HEK293T (cell line): ENCODE measurements at regions not wholly inside any gene's neighbourhood (a gene's known extent, or its start where the extent isn't known, plus 50 kb on each side); places are given as distances from the start of the nearest gene placed in this dataset.

Experiments used
- CTCF ChIA-PET: fragments of 350-600 bp; formaldehyde crosslinking; extraction: SDS; loops from one replicate; lab custom pipeline; 2021; ENCODE audit warnings: antibody characterized with exemption, inconsistent platforms; lab: Yijun Ruan, JAX
- POLR2A ChIA-PET: fragments of 350-600 bp; formaldehyde crosslinking; extraction: SDS; loops from one replicate; lab custom pipeline; 2020; ENCODE audit warnings: antibody characterized with exemption, inconsistent platforms; lab: Yijun Ruan, JAX
- DNase-seq: peaks from one replicate; pipeline ENCODE4 v3.0.0; 2012; ENCODE audit warnings: mixed read lengths; ENCODE audit errors: extremely low spot score
- ARNT ChIP-seq: fragments of 450-650 bp; IDR thresholded peaks from 2 replicates; pipeline ENCODE4 v1.6.1; 2017; ENCODE audit warnings: mild to moderate bottlenecking
- BHLHE40 ChIP-seq: fragments of 450-650 bp; IDR thresholded peaks from 2 replicates; pipeline ENCODE4 v1.6.1; 2016; ENCODE audit warnings: mild to moderate bottlenecking, moderate library complexity, borderline replicate concordance
- CTBP1 ChIP-seq: fragments of 450-650 bp; IDR thresholded peaks from 2 replicates; pipeline ENCODE4 v1.6.1; 2016; ENCODE audit warnings: borderline replicate concordance
- ELF4 ChIP-seq: fragments of 450-650 bp; IDR thresholded peaks from 2 replicates; pipeline ENCODE4 v1.6.1; 2017; ENCODE audit warnings: antibody characterized with exemption
- FOXA1 ChIP-seq: fragments of 450-650 bp; IDR thresholded peaks from 2 replicates; pipeline ENCODE4 v1.6.1; 2016; ENCODE audit warnings: mild to moderate bottlenecking
- FOXK2 ChIP-seq: fragments of 450-650 bp; IDR thresholded peaks from 2 replicates; pipeline ENCODE4 v1.6.1; 2016; ENCODE audit warnings: mild to moderate bottlenecking
- FOXM1 ChIP-seq: fragments of 450-650 bp; IDR thresholded peaks from 2 replicates; pipeline ENCODE4 v1.6.1; 2017; ENCODE audit warnings: mild to moderate bottlenecking, borderline replicate concordance
- HDGF ChIP-seq: fragments of 450-650 bp; IDR thresholded peaks from 2 replicates; pipeline ENCODE4 v1.6.1; 2017; ENCODE audit warnings: antibody characterized with exemption, borderline replicate concordance
- L3MBTL2 ChIP-seq: fragments of 450-650 bp; conservative IDR thresholded peaks from 2 replicates; pipeline ENCODE4 v1.6.1; 2016; ENCODE audit warnings: mild to moderate bottlenecking
- LEF1 ChIP-seq: fragments of 450-650 bp; IDR thresholded peaks from 2 replicates; pipeline ENCODE4 v1.6.1; 2017; ENCODE audit warnings: mild to moderate bottlenecking, borderline replicate concordance
- NFRKB ChIP-seq: fragments of 450-650 bp; IDR thresholded peaks from 2 replicates; pipeline ENCODE4 v1.6.1; 2016; ENCODE audit warnings: mild to moderate bottlenecking, moderate library complexity
- SP1 ChIP-seq: fragments of 450-650 bp; IDR thresholded peaks from 2 replicates; pipeline ENCODE4 v1.6.1; 2017
- SUZ12 ChIP-seq: fragments of 450-650 bp; IDR thresholded peaks from 2 replicates; pipeline ENCODE4 v1.6.1; 2016; ENCODE audit warnings: mild to moderate bottlenecking
- TARDBP ChIP-seq: fragments of 450-650 bp; IDR thresholded peaks from 2 replicates; pipeline ENCODE4 v1.6.1; 2016
- ZNF384 ChIP-seq: fragments of 450-650 bp; IDR thresholded peaks from 2 replicates; pipeline ENCODE4 v1.6.1; 2016
- TF ChIP-seq, protein P1 (sequence below): fragments of 450-650 bp; IDR thresholded peaks from 2 replicates; pipeline ENCODE4 v1.6.1; 2016

DNA sequence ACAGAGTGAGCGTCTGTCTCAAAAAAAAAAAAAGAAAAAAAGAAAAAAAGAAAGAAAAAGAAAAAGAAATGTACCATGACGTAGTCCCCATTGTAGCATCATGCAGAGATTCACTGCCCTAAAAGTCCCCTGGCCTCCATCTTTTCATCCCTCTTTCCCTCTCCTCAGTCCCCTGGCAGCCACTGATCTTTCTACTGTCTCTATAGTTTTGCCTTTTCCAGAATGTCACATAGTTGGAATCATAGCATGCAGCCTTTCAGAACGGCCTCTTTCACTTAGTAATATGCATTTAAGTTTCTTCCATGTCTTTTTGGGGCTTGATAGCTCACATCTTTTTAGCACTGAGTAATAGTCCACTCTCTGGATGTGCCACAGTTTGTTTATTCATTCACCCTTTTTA, 60.5 kb upstream of the NCOR2 start:
- ChIA-PET POLR2A (interaction anchor here (1.0 kb wide), 1 partner anchor 32 kb away, joined by 4 read pairs; no protein-coding TSS in a partner anchor), CTCF (interaction anchor here (0.6 kb wide), 1 partner anchor 14 kb away, joined by 3 read pairs; no protein-coding TSS in a partner anchor)

DNA sequence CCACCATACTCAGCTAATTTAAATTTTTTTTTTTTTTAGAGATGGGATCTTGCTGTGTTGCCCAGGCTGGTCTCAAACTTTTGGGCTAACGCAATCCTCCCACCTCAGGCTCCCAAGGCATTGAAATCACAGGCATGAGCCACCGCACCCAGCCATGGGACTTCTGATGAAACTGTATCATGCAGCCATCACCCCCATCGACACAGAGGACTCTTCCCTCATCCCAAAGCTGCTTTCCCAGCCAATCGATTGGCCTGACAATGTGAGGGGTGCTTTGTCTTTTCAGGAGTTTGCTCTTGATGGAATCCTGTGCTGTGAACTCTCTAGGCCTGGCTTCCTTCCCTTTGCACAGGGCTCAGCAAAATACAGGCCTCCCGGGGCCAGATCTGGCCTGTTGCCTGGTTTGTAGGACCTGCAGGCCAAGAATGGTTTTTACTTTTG, 59.6 kb upstream of the NCOR2 start:
- no peak for TF ChIP-seq ELF4
- TF ChIP-seq FOXM1, result no peak
- no peak for TF ChIP-seq LEF1
- TF ChIP-seq CTBP1, result no peak
- no peak for TF ChIP-seq SUZ12
- no peak for DNase-seq
- ChIA-PET POLR2A (no interaction called here), CTCF (interaction anchor here (0.6 kb wide), 1 partner anchor 183 kb away, joined by 3 read pairs; no protein-coding TSS in a partner anchor)

More for the DNA sequence above, 60.5 kb upstream of the NCOR2 start:
- no peak for DNase-seq
- no peak for TF ChIP-seq FOXM1
- TF ChIP-seq NFRKB, result no peak
- TF ChIP-seq ELF4, result no peak
- TF ChIP-seq, protein P1, sequence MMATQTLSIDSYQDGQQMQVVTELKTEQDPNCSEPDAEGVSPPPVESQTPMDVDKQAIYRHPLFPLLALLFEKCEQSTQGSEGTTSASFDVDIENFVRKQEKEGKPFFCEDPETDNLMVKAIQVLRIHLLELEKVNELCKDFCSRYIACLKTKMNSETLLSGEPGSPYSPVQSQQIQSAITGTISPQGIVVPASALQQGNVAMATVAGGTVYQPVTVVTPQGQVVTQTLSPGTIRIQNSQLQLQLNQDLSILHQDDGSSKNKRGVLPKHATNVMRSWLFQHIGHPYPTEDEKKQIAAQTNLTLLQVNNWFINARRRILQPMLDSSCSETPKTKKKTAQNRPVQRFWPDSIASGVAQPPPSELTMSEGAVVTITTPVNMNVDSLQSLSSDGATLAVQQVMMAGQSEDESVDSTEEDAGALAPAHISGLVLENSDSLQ, result no peak
- TF ChIP-seq BHLHE40, result no peak
- TF ChIP-seq SP1, result no peak
- no peak for TF ChIP-seq CTBP1
- TF ChIP-seq FOXK2, result no peak
- TF ChIP-seq L3MBTL2, result no peak
- TF ChIP-seq SUZ12, result no peak
- TF ChIP-seq ARNT, result no peak
- TF ChIP-seq HDGF, result no peak
- no peak for TF ChIP-seq ZNF384
- TF ChIP-seq LEF1, result no peak
- TF ChIP-seq FOXA1, result no peak
- no peak for TF ChIP-seq TARDBP

DNA sequence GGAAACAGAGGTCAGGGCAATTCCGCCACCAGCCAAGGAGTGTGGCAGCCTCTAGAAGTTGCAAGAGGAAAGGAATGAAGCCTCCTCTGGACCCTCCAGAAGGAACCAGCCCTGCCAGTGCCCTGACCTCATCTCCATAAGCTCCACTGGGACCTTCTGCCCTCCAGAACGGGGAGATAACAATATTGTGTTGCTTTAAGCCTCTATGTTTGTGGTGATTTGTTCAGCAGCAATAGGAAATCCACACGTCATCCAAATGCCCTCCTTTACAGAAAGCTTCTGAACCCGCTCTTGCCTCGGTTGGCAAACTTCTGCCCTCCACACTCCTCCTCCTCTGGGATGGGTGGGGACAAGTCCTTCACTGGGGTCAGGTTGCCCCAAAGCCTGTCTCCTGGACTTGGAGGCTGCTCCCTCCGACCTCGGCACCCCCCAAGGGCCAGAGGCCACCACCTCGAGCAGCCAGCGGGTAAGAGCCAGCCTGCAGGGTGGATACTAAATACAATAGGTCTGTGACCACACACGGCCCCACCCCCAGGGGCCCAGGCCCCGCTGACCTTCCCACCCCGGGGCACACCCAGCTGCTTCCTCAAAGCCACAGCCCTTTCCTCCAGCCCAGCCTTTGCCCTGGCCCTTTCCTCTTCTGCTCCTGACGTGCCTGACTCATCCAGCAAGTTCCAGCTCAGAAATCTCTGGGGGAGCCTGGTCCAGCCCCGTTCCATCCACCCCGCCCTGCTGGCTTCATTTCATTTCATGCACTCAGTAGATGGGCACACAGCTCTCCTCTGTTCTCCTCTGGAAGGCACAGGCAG, 58.7 kb upstream of the NCOR2 start:
- DNase-seq, result no peak
- CTCF ChIA-PET, result no interaction called here
- TF ChIP-seq FOXK2 (no peak), SP1 (no peak), FOXM1 (no peak), NFRKB (no peak), SUZ12 (no peak), ZNF384 (no peak), ARNT (no peak), HDGF (no peak), TARDBP (no peak), BHLHE40 (no peak)
- POLR2A ChIA-PET, result no interaction called here

DNA sequence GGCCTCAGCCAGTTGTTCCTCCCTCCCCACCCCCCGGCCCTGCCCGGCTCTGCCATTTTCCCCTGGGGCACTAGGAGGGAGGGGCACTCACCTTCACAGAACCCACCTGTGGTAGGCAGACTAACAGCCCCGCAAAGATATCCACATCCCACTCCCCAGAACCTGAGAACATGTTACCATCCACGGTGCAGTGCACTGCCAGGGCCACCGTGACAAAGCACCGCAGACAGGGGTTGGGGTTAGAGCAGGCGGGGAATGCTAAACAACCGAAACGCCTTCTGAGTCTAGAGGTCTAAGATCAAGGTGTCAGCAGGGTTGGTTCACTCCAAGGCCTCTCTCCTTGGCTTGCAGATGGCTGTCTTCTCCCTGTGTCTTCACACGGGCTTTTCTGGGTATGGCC, 57.4 kb upstream of the NCOR2 start:
- DNase-seq, result no peak
- ChIA-PET CTCF (no interaction called here), POLR2A (no interaction called here)
- TF ChIP-seq BHLHE40 (no peak), FOXK2 (no peak), LEF1 (no peak), SUZ12 (no peak), ZNF384 (no peak), FOXA1 (no peak), TARDBP (no peak), NFRKB (no peak), HDGF (no peak), SP1 (no peak)

DNA sequence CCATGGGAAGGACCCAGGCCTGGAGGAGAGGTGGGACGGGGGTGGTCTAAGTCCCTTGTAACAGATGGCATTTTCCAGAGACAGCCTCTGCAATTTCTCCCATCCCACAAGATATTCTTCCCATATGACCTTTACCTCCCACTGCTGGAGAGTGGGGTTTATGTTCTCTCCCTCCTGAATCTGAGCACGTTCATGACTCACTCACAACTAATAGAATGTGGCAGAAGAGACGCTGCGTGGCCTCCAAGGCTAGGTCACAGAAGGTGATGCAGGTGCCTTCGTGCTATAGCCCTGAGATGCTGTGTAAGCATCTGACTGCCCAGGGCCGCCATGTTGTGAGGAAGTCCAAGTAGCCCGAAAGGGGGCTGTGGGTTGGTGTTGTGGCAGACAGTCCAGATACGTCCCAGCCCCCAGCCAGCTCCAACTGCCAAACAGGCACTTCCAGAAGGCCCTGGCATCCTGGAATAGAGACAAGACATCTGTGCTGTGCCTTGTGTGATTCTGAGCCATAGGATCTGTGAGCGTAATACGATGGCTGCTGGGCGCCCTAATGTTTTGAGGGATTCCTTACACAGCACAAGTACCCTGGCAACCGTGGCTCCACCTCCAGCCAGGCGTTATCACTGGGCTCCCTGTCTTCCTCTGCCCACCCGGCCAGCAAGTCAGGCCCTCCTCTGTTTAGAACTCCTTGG, 56.1 kb upstream of the NCOR2 start:
- DNase-seq, result no peak

DNA sequence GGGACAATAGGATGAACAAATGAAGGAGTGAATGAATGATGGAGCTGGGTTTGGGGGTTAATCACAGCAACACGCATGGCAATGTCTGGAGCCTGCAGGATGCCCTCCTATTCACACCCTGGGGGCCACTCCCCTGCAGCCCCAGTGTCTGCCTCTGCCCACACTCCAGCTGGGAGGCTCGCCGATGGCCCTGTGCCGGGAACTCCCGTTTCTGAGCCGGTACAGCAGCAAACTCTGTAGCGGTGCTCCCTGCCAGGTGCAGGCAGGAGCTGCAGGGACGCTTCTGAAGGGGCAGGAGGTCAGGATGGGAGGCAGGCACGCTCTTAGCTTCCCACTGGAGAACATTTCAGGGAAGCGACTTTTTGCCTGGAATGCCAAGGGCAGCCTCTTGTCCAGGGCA, 55.4 kb upstream of the NCOR2 start:
- DNase-seq, result no peak
- no peak for TF ChIP-seq ELF4
- TF ChIP-seq, protein P1, result no peak
- TF ChIP-seq L3MBTL2, result no peak
- no peak for TF ChIP-seq BHLHE40
- TF ChIP-seq LEF1, result no peak
- TF ChIP-seq FOXA1, result no peak
- no peak for TF ChIP-seq SUZ12
- TF ChIP-seq SP1, result no peak
- no peak for TF ChIP-seq TARDBP
- TF ChIP-seq FOXK2, result no peak
- no peak for TF ChIP-seq FOXM1
- no peak for TF ChIP-seq ARNT
- TF ChIP-seq NFRKB, result no peak
- no peak for TF ChIP-seq CTBP1
- TF ChIP-seq HDGF, result no peak
- TF ChIP-seq ZNF384, result no peak
- CTCF ChIA-PET, result no interaction called here
- POLR2A ChIA-PET, result no interaction called here

More for the DNA sequence above, 56.1 kb upstream of the NCOR2 start:
- TF ChIP-seq ARNT, result no peak
- POLR2A ChIA-PET, result no interaction called here
- CTCF ChIA-PET, result no interaction called here

DNA sequence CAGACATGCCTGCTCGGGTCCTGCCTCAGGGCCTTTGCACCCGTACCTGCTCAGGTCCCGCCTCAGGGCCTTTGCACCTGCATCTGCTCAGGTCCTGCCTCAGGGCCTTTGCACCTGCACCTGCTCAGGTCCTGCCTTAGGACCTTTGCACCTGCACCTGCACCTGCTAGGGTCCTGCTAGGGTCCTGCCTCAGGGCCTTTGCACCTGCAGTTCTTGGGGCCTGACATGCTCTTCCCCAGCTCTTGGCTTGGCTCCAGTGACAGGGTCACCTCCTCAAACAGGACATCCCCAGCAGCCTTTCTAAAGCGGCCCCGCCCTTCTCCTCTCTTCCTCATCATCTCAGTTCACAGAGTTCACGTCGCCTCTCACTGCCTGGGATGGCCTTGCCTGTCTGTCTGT, 54.9 kb upstream of the NCOR2 start:
- ChIA-PET POLR2A (no interaction called here), CTCF (no interaction called here)
- no peak for DNase-seq
- TF ChIP-seq ELF4 (no peak), HDGF (no peak), SP1 (no peak), ZNF384 (no peak), ARNT (no peak), SUZ12 (no peak), TARDBP (no peak), BHLHE40 (no peak)
- TF ChIP-seq, protein P1, result no peak
